Stomach smooth muscle (tissue), 2 donors: ENCODE measurements at regions not wholly inside any gene's neighbourhood (a gene's known extent, or its start where the extent isn't known, plus 50 kb on each side); places are given as distances from the start of the nearest gene placed in this dataset.

Source experiments
- H3K27ac ChIP-seq: one replicate; pipeline ENCODE4 v1.7.0; 2013; ENCODE audit warnings: mild to moderate bottlenecking, low read length, inconsistent platforms
- H3K27me3 ChIP-seq, 2 donors: one replicate each; pipeline ENCODE4 v1.7.0; 2013; ENCODE audit warnings: low read length in 2 of 2; ENCODE audit not compliant: insufficient read depth in 2 of 2, control insufficient read depth in 1 of 2
- H3K36me3 ChIP-seq, 2 donors: one replicate each; pipeline ENCODE4 v1.7.0; 2013; ENCODE audit warnings: low read length in 2 of 2; ENCODE audit not compliant: control insufficient read depth in 2 of 2, insufficient read depth in 2 of 2
- H3K4me1 ChIP-seq: one replicate; pipeline ENCODE4 v1.7.0; 2013; ENCODE audit warnings: low read length; ENCODE audit not compliant: control insufficient read depth, insufficient read depth
- H3K4me3 ChIP-seq, 2 donors: one replicate each; pipeline ENCODE4 v1.7.0; 2013; ENCODE audit warnings: low read length in 2 of 2
- H3K9ac ChIP-seq, 2 donors: one replicate each; pipeline ENCODE4 v1.7.0; 2013; ENCODE audit warnings: low read length in 2 of 2, mild to moderate bottlenecking in 1 of 2
- H3K9me3 ChIP-seq, 2 donors: one replicate each; pipeline ENCODE4 v1.7.0; 2013; ENCODE audit warnings: low read length in 2 of 2; ENCODE audit not compliant: control insufficient read depth in 2 of 2
- donor health status: healthy.
- donor health status: Pancreatic carcinoma.

- Histone ChIP-seq H3K4me1 (peaks cover 2% of the 10 kb centered on the region), H3K36me3 (no peaks in the 10 kb centered on the region), H3K27ac (no peak overlapping the region), H3K27me3 (peaks cover 0 to 12% of the 10 kb centered on the region in 2 donors), H3K9ac (no peak overlapping the region), H3K4me3 (no peak overlapping the region), H3K9me3 (no peaks in the 10 kb centered on the region)
These were observed 152.7 kb downstream of the ANKRD60 start for GRCh38 chr20:58075586-58076345.

GRCh38 chr20:58073945-58074856, 154.3 kb downstream of the ANKRD60 start:
- Histone ChIP-seq H3K27ac (no peak overlapping the region), H3K36me3 (no peaks in the 10 kb centered on the region), H3K4me1 (peaks cover 2% of the 10 kb centered on the region), H3K9me3 (no peaks in the 10 kb centered on the region), H3K9ac (no peak overlapping the region), H3K4me3 (no peak overlapping the region), H3K27me3 (peaks cover 0 to 12% of the 10 kb centered on the region in 2 donors)

GRCh38 chr20:58072695-58073671, 155.5 kb downstream of the ANKRD60 start:
- Histone ChIP-seq H3K27me3 (peaks cover 0 to 12% of the 10 kb centered on the region in 2 donors), H3K4me1 (peaks cover 2% of the 10 kb centered on the region)

GRCh38 chr20:58071991-58072390, 156.5 kb downstream of the ANKRD60 start:
- Histone ChIP-seq H3K4me1 (peaks cover 2% of the 10 kb centered on the region), H3K36me3 (no peaks in the 10 kb centered on the region), H3K9ac (no peak overlapping the region), H3K4me3 (no peak overlapping the region), H3K27ac (no peak overlapping the region), H3K9me3 (no peaks in the 10 kb centered on the region), H3K27me3 (peaks cover 0 to 9% of the 10 kb centered on the region in 2 donors)

More at GRCh38 chr20:58072695-58073671, 155.5 kb downstream of the ANKRD60 start:
- Histone ChIP-seq H3K27ac (no peak overlapping the region), H3K4me3 (no peak overlapping the region), H3K9ac (no peak overlapping the region), H3K9me3 (no peaks in the 10 kb centered on the region), H3K36me3 (no peaks in the 10 kb centered on the region)

- peaks cover under 1% of the 10 kb centered on the region for H3K4me1 ChIP-seq
- no peak overlapping the region for H3K9ac ChIP-seq
- no peaks in the 10 kb centered on the region for H3K9me3 ChIP-seq
- H3K27ac ChIP-seq = no peak overlapping the region
- no peak overlapping the region for H3K4me3 ChIP-seq
- peaks cover 0 to 9% of the 10 kb centered on the region in 2 donors for H3K27me3 ChIP-seq
- no peaks in the 10 kb centered on the region for H3K36me3 ChIP-seq
These were observed 157.2 kb downstream of the ANKRD60 start for GRCh38 chr20:58071298-58071697.

- Histone ChIP-seq H3K4me1 (no peaks in the 10 kb centered on the region), H3K36me3 (no peaks in the 10 kb centered on the region), H3K27ac (no peak overlapping the region), H3K9me3 (no peaks in the 10 kb centered on the region), H3K4me3 (no peak overlapping the region), H3K27me3 (peaks cover 0 to 9% of the 10 kb centered on the region in 2 donors), H3K9ac (no peak overlapping the region)
These were observed 157.7 kb downstream of the ANKRD60 start for GRCh38 chr20:58070664-58071196.

- Histone ChIP-seq H3K4me1 (no peaks in the 10 kb centered on the region), H3K27me3 (peaks cover 0 to 9% of the 10 kb centered on the region in 2 donors), H3K36me3 (no peaks in the 10 kb centered on the region), H3K9ac (no peak overlapping the region), H3K9me3 (no peaks in the 10 kb centered on the region), H3K27ac (no peak overlapping the region), H3K4me3 (no peak overlapping the region)
These were observed 158.4 kb downstream of the ANKRD60 start for GRCh38 chr20:58069796-58070663.

GRCh38 chr20:58069207-58069606, 159.2 kb downstream of the ANKRD60 start:
- Histone ChIP-seq H3K4me1 (no peaks in the 10 kb centered on the region), H3K27me3 (peaks cover 0 to 5% of the 10 kb centered on the region in 2 donors), H3K4me3 (no peak overlapping the region), H3K9me3 (no peaks in the 10 kb centered on the region), H3K9ac (no peak overlapping the region), H3K36me3 (no peaks in the 10 kb centered on the region), H3K27ac (no peak overlapping the region)

GRCh38 chr20:58065508-58066361, 162.7 kb downstream of the ANKRD60 start:
- no peak overlapping the region for H3K27ac ChIP-seq
- H3K4me1 ChIP-seq = no peaks in the 10 kb centered on the region
- H3K9me3 ChIP-seq = no peaks in the 10 kb centered on the region
- no peaks in the 10 kb centered on the region for H3K36me3 ChIP-seq
- H3K27me3 ChIP-seq = no peaks in the 10 kb centered on the region
- H3K9ac ChIP-seq = no peak overlapping the region
- no peak overlapping the region for H3K4me3 ChIP-seq
